ENCODE measurements at regions not wholly inside any gene's neighbourhood (a gene's known extent, or its start where the extent isn't known, plus 50 kb on each side); places are given as distances from the start of the nearest gene placed in this dataset.

DNA sequence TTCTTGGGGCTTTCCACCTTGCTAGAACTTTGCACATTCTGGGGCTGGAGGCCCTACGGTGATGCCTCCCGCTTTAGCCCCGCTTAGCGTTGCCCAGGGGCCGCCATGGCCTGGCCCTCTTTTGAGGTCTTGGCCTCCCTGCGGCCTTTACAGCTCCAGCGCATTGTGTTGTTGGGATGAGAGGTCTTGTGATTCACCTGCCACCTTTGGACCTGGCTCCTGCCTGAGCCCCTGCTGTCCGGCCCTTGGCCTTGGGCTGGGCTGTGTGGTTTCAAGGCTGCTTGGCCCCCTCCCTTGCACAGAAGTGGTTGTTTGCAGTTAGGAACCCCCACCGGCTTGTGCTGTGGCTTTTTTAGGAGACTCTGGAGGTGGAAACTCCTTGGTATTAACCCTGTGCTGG, 61.0 kb upstream of the CDH4 start:
- no peak for TF ChIP-seq POLR2A (IDR thresholded peaks at IDR 0.05; ENCODE audit: low read depth, low read length)
- FAIRE-seq (no peak), DNase-seq (ENCODE audit: insufficient read length, low spot score) (no peak)

DNA sequence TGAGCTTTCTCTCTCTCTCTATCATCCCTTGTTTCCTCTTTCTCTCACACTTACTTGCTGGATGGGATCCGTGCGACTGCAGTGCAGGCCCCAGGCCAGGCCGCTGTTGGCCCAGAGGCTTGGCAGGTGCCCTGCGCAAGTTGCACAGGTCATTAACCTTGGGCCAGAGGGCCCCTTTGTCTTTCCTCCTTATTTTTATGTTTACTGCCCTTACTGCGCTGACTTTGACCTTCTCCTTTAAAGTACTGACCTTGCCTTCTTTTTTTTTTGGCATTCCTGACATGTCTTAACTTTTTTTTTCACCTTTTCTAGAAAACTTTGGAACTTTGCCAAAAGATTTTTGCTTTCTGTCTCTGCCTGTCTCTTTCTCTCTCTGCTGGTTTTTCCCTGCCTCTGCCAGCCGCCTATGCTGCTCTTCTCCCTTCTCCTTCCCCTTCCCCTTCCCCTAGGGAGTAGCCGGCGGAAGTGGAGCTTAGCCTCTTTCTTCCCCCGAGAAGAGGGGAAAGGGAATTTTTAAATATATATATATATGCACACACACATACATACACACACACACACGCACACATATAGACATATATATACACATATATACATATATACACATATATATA, 59.6 kb upstream of the CDH4 start:
- FAIRE-seq (no peak), DNase-seq (ENCODE audit: insufficient read length, low spot score) (no peak)
- no peak for TF ChIP-seq POLR2A (IDR thresholded peaks at IDR 0.05; ENCODE audit: low read depth, low read length)

DNA sequence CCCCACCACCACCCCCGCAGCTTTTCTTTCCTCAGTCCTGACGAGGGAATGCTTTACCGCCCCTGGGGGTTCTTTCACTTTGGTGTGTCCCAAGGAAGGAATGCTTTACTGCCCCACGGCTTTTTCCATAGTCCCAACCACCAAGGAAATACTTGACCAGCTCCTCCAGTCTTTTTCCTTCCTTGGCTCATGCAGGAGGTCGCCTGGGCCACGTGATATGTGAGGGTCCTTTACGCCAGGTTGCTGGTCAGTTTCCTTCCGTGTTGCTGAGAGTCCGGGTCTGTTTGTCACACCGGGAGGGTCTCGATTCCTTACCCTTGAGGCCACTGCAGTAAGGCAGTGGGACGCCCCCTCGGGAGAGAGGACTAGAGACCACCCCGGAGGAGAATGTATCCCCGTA, 58.9 kb upstream of the CDH4 start:
- TF ChIP-seq POLR2A (IDR thresholded peaks at IDR 0.05; ENCODE audit: low read depth, low read length) = no peak
- FAIRE-seq = no peak
- no peak for DNase-seq (ENCODE audit: insufficient read length, low spot score)
